D721Med (cell line): ENCODE measurements at regions not wholly inside any gene's neighbourhood (a gene's known extent, or its start where the extent isn't known, plus 50 kb on each side); places are given as distances from the start of the nearest gene placed in this dataset.

Experiments
- DNase-seq: peaks from one replicate; pipeline ENCODE4 v3.0.0; 2011; ENCODE audit warnings: low spot score; ENCODE audit not compliant: insufficient read length
- FAIRE-seq: peaks from 2 replicates; lab custom pipeline; 2011; peaks lifted over from hg19 to GRCh38; lab: Jason Lieb, UNC
- TF ChIP-seq, protein P1 (sequence below): IDR thresholded peaks from 2 replicates; pipeline ENCODE4 v1.5.1; 2012; ENCODE audit warnings: mild to moderate bottlenecking, control low read depth; ENCODE audit not compliant: insufficient read depth; ENCODE audit errors: missing control alignments

DNA sequence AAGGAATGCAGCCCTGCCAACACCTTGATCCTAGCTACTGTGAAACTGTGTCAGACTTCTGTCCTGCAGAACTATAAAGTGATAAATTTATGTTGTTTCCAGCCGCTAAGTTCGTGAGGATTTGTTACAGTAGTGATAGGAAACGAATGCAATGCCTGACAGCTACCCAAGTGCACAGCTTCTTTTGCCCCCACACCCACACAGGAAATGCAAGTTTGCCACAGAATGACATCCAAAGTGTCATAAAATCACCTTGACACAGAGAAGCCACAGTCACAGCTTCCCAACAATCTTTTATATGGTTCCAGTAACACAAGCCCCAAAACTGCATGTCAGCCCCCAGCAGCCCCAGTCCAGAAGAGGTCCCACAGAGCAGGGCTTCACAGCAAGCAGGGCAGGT lies 216.9 kb upstream of the S100G start:
- no peak for FAIRE-seq
- TF ChIP-seq, protein P1, sequence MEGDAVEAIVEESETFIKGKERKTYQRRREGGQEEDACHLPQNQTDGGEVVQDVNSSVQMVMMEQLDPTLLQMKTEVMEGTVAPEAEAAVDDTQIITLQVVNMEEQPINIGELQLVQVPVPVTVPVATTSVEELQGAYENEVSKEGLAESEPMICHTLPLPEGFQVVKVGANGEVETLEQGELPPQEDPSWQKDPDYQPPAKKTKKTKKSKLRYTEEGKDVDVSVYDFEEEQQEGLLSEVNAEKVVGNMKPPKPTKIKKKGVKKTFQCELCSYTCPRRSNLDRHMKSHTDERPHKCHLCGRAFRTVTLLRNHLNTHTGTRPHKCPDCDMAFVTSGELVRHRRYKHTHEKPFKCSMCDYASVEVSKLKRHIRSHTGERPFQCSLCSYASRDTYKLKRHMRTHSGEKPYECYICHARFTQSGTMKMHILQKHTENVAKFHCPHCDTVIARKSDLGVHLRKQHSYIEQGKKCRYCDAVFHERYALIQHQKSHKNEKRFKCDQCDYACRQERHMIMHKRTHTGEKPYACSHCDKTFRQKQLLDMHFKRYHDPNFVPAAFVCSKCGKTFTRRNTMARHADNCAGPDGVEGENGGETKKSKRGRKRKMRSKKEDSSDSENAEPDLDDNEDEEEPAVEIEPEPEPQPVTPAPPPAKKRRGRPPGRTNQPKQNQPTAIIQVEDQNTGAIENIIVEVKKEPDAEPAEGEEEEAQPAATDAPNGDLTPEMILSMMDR: no peak

DNA sequence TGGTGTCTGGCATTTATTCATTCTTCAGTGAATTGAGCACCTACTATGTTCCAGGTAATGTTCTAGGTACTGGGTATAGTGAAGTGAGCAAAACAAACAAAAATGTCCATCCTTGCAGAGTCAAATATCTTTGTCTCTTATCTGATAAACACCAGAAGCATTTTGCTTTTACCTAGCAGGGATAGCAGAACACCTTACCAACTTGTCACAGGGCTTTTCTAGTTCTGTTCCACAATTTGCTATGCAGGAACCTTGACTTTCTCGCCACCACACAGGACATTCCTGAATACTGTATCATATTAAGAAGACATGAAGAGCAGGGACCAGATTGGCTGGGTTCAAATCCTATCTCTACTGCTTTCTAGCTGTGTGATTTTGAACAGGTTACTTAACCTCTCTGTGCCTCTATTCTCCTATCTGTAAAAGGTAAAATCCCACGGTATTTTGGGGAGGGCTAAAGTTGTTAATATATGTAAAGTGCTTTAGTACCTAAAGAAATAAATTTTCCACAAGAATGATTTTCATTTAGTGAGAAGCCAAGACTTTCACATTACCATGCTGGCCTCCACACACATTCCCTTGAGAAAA lies 214.5 kb upstream of the S100G start:
- DNase-seq (no peak), FAIRE-seq (no peak)
- TF ChIP-seq, protein P1: no peak

More for the DNA sequence above, 216.9 kb upstream of the S100G start:
- no peak for DNase-seq

DNA sequence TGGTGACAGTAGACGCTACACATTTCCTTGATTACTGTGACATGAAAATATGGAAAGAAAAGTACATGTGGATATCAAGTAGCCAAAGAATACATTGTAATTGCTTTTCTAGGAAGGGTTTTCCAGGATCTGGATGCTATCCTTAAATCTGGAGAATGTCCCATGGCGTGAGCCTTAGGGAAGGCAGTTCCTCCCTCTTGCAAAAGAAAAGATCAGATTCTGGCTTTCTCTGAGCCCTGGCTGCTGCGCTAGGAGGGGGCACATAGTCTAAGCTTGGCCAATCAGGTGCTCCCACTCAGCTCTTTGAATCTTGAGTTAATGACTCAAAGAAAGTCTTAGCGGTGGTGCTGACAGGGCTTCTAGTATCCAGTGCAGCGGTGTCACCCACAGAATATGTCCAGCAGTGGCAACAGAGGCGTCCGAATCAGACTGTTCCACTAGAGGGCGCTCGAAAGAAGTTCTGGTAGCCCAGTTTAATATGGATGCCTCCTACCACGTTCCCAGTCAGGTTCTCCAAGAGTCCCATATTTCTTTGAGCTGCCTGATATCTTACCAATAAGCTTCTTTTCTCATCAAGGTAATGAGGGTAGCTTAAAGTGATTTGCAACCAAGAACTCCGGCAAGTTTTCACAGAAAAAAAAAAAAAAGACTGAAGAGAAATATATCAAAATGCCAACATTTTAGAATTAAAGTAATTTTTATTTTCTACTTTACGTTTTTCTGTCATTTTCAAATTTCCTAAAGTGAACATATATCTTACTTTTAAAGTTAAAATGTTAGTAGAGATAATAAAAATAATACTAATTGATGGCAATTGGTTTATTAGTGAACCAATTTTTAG lies 213.4 kb upstream of the S100G start:
- no peak for FAIRE-seq
- no peak for DNase-seq
- TF ChIP-seq, protein P1: peak; percentile 50

DNA sequence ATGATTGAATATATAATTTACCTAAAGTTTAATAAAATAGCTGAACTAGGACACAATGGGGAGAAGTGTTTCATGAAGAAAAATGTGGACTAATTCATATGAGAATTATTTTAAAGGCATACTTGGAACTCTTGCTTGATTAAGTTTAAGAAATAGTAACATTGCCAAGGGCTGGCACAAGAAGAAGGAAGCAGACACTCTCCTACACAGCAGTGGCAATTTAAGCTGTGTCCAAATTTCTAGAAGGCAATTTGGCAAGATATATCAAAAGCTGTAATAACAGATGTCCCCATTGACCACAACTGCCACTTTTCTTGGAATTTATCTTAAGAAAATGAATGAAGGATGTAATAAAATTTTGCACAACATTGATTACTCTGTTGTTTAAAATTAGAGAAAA lies 209.5 kb upstream of the S100G start:
- TF ChIP-seq, protein P1: no peak
- DNase-seq (no peak), FAIRE-seq (no peak)

DNA sequence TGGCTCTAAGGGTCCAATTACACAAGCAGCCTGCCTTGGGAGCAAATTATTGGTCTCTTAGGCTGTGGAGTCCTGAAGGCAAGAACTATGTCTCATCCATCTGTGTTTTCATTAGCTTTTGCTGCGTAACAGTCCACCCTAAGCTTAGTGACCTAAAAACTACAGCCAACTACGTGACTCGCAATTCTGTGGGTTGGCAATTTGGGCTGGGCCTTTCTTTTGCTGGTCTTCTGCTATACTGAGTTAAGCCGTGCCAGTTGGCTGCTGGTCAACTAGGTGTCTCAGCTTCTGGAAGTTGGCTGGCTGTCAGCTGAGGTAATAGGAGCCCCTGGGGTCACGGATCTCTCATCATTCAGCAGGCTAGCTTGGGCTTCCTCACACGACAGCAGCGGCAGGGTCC lies 205.6 kb upstream of the S100G start:
- TF ChIP-seq, protein P1: no peak
- DNase-seq (no peak), FAIRE-seq (no peak)

DNA sequence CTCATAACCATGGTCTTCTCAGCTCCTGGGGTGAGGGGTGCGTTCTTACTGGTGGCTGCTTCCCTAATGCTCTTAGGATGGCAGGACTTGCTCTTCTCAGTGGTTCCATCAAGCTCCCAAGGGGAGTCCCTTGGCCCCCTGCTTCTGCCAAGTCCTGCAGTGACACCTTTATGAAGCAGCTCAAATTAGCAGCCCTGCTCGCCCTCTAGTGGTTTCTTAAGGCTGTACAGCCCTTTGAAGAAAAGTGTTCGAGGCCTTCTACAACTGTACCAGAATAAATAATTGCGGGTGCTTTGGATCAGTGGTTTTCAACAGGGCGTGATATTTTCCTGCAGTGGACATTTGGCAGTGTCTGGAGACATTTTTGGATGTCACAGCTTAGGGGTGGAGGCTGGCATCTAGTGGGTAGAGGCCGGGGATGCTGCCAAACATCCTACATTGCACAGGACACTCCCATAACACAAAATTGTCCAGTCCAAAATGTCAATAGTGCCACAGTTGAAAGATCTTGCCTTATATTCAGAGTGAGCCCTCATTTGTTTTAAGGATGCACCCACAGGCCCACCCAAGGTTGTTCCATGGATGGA lies 204.7 kb upstream of the S100G start:
- DNase-seq: no peak
- TF ChIP-seq, protein P1: peak; percentile 51
- FAIRE-seq: no peak

DNA sequence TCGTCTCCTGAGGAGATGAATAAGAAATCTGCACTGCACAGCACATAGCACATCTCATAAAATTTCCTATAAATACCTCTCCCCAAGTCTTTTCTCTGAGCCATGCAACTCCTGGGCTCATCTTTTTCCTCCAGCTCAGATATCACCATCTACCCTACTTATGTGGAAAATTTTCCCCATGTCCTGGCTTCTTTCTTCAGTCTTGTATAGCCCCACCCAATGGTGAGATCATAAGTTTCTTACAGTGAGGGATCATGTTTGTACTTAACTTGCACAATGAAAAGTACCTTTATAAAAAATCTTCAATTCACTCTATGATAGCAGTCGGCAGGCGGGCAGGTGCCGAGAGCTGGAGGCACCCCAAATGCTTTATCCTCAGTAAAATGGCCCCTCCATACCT lies 198.6 kb upstream of the S100G start:
- TF ChIP-seq, protein P1: no peak
- FAIRE-seq (no peak), DNase-seq (no peak)
